GM18907 (cell line): ENCODE measurements at regions not wholly inside any gene's neighbourhood (a gene's known extent, or its start where the extent isn't known, plus 50 kb on each side); places are given as distances from the start of the nearest gene placed in this dataset.
"Not testable (repeated sequence)": the region's sequence is repeated elsewhere in the genome, so short reads cannot be mapped to it uniquely, and the experiment has no call there.

Source experiments
- ATAC-seq: cut with Tn5 transposase; IDR thresholded peaks from one replicate; pipeline ENCODE4 v1.9.1; 2021; ENCODE audit warnings: mild to moderate bottlenecking, moderate library complexity; ENCODE audit not compliant: unreplicated experiment

- ATAC-seq: no peak
Observed at GRCh38 chr7:52184006-52184703, 851.3 kb upstream of the POM121L12 start.

GRCh38 chr7:52179934-52180333 lies 855.5 kb upstream of the POM121L12 start:
- no peak for ATAC-seq

GRCh38 chr7:52168085-52168484 lies 851.5 kb upstream of the COBL start:
- ATAC-seq: no peak

DNA sequence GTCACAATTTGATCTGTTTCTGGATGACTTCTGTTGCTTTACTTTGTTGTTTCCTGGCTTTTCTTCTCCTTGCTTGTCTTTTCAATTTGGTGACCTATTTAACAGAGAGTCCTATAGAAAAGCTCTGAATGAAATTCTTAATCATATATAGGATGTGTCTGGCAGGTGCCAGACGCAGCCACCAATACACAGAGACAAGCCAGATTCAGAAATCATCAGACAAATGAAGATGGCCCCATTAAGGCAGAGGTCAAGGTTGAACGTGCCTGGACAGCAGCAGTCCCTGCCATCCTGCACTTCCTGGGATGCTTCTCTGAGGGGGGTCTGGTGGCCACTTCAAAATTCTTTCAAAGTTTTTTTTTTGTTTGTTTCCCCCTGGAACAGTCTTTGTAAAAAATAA lies 846.7 kb upstream of the COBL start:
- ATAC-seq: no peak

- ATAC-seq: no peak
Observed at GRCh38 chr7:52161483-52161882, 844.9 kb upstream of the COBL start.

DNA sequence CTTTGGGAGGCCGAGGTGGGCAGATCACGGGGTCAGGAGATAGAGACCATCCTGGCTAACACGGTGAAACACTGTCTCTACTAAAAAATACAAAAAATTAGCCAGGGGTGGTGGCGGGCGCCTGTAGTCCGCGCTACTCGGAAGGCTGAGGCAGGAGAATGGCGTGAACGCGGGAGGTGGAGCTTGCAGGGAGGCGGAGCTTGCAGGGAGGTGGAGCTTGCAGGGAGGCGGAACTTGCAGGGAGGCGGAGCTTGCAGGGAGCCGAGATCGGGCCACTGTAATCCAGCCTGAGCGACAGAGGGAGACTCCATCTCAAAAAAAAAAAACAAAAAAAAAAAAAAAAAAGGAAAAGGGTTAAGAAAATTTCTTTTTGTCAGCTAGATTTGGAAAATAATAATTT lies 842.8 kb upstream of the COBL start:
- ATAC-seq: not testable (repeated sequence)

GRCh38 chr7:52154382-52154781 lies 837.8 kb upstream of the COBL start:
- no peak for ATAC-seq

DNA sequence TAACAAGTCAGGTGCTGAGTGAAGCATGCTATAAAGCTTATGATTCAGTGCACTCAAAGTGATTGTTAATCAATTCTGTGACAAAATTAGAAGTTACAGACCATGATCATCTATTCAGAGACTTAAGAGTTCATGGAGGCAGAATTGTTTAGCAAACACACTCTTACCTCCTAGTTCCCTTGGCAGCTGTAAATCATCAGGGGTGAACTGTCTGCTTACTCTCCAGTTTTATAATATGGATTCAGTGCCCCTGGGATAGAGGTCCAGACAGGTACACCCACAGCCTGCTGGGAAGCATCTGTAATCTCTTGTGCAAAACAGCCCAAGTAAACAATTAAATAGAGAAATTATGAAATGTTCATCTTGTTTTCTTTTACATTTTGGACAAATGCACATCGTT lies 835.0 kb upstream of the COBL start:
- ATAC-seq: no peak

DNA sequence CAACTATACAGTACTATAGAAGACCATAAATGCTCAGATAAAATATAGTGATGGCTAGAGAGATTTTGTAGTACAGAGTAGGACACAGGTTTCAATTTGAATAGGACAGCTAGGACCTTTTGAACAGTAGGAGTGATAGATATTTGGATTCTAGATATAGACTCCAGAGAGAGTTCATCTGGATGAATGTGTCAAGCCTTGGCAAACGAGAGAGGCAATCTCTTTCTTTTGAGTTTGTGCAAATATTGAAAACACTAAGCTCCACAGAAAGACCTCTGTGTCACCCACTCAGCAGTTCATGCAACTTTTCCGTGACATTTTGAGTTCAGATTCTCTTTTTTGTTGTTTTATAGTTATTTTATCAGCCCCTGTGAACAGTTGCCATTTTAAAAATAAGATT lies 834.3 kb upstream of the COBL start:
- no peak for ATAC-seq

DNA sequence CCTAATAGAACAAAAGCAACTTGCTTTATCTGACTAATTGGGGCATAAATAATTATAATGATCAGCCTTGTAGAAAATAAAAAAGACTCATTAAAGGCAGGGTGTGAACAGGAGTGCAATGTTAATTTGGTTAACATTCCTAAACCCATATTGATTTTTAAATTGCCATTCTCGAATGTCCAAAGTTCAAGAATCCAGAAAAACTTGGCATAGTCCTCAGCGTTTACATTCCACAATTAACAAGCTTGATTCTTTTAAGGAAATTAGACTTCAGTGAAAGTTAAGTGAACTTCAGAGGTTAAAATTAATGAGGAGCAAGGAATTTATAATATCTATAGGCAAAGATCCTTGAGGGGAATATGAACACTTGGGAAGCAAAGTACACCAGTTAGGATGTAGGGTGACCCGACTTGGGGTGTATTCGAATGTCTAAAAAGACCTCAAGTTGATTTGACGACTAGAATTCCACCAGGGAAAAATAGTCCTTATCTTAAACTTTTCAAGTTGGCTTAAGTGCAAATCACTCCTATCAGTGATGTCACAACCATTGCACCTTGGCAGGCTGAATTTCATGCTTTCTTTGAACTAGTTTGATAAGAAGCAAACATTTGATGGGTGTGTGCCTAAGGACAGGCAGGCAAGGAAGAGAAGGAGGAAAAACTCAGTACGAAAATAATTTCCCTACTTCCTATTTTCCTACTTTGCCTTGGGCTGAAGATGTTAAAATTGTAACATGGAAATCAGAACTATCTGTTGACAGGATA lies 830.4 kb upstream of the COBL start:
- no peak for ATAC-seq

DNA sequence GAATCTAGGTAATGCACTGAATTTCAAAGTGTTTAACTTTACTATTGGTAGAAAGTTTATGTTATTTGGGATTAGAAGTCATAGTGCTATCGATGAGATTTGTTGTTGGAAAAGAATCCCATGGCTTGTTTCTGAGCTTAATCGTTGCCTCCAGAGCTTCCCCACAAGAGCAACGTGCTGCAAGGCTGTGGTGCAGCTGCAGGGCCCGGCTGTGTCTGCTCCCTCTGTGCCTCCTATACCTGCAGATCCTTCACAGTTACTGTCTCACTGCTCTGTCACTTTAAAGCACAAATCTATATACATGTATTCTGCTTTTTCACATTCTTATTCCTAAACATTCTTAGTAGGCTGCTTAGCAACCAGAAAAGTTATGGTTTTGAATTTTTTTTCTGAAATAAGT lies 826.6 kb upstream of the COBL start:
- ATAC-seq: no peak

DNA sequence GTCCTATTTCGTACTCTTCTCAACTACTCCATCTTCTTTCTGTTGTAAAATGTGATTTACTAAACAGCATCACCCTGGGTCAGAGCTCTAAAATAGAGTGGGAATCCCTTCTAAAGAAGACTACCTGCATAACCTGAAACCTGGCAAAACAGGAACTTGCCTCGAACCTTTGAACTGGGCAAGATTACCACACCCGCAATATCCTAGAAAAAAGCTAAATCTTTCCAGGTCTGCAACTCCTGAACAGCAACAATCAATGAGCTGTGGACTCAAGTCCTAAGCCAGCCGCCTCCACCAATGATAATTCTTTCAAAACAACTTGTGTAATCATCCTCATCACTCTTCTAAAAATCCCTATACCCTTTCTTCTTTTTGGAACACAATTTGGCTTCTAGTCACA lies 824.2 kb upstream of the COBL start:
- ATAC-seq: no peak

GRCh38 chr7:52135403-52135802 lies 818.8 kb upstream of the COBL start:
- ATAC-seq: no peak

GRCh38 chr7:52129278-52129677 lies 812.7 kb upstream of the COBL start:
- ATAC-seq: no peak

DNA sequence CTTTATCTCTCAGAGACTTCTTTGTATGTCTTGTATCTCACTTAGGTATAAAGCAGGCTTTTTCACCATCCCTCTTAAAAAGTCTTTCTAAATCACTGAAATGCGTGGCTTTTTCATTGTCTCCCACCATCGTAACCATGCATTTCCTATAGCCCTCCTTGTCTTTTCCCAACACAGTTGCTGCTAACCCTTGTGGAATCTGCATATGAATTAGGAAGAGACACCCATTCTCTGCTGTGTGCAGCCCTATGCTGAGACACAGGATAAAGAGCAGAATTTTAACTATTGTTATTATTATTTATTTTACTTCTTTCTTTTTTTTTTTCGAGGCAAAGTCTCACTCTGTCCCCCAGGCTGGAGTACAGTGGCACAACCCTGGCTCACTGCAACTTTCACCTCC lies 804.3 kb upstream of the COBL start:
- no peak for ATAC-seq

- no peak for ATAC-seq
Observed at GRCh38 chr7:52119537-52119936, 802.9 kb upstream of the COBL start.

DNA sequence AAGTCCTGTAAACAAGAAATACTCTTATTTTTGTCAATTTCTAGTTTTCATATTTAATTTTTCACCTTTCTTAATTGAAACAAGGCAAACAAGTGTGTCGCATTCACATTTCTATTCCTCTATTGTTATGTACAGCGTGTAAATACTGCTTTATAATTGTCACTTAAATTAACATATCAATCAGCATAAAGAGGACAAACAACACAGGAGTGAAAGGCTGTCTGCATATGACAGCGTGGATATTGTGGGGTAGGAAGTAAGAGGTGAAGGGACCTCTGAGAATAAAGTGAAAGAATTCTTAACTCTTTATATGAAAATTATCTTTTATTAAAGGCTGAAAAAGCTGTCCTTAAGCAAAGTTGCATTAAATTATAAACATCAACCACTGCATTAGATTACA lies 797.9 kb upstream of the COBL start:
- no peak for ATAC-seq

- no peak for ATAC-seq
Observed at GRCh38 chr7:52114056-52114455, 797.4 kb upstream of the COBL start.

DNA sequence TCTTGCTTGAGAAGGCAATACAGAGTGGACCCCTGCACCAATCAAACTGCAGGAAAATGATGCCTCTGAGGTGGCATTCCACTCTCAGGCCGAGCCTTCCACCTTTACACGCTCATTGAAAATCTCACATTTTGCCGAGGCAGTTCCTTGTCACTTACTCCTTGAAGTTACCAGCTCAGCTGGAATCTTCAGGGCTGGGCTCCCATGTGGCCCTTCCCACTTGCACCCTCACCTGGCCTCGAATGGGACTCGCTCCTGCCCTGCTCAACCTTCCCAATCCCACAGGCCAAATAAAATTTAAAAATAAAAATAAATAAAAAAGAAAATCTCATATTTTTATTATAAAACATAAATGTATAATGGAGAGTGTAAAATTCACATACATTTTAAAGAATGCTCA lies 790.7 kb upstream of the COBL start:
- no peak for ATAC-seq

GRCh38 chr7:52095861-52096260 lies 779.3 kb upstream of the COBL start:
- no peak for ATAC-seq

GRCh38 chr7:52091996-52092395 lies 775.4 kb upstream of the COBL start:
- ATAC-seq: no peak

GRCh38 chr7:52091101-52091500 lies 774.5 kb upstream of the COBL start:
- no peak for ATAC-seq
